ENCODE measurements at regions not wholly inside any gene's neighbourhood (a gene's known extent, or its start where the extent isn't known, plus 50 kb on each side); places are given as distances from the start of the nearest gene placed in this dataset.

GRCh38 chr4:33072298-33073089 is 2352.3 kb downstream of the PCDH7 start:
- TF ChIP-seq EZH2 (IDR thresholded peaks at IDR 0.05; ENCODE audit: insufficient read depth, poor library complexity, severe bottlenecking) (no peak), EZH2phosphoT487 (IDR thresholded peaks at IDR 0.05; ENCODE audit: insufficient read depth, low read depth) (no peak)
- 58 to 67% methylated on average over 5 of the region's 5 CpGs for WGBS, 2 experiments (ENCODE audit: low coverage in 1 of 2, low lambda C conversion rate in 2 of 2, missing lambda C conversion rate in 2 of 2)
- peak overlapping the region; percentile 53 for H3K4me2 ChIP-seq (ENCODE audit: unreplicated experiment)

GRCh38 chr4:33073811-33074210 is 2353.6 kb downstream of the PCDH7 start:
- no peaks in the 10 kb centered on the region for H3K9me3 ChIP-seq (ENCODE audit: low read depth)
- no peak overlapping the region for H2AFZ ChIP-seq
- in situ Hi-C loops (cut with MboI), result no loop called here
- peak; percentile 56 for DNase-seq
- H3K36me3 ChIP-seq (ENCODE audit: low read depth), result no peaks in the 10 kb centered on the region
- TF ChIP-seq EZH2 (IDR thresholded peaks at IDR 0.05; ENCODE audit: insufficient read depth, poor library complexity, severe bottlenecking) (no peak), EZH2phosphoT487 (IDR thresholded peaks at IDR 0.05; ENCODE audit: insufficient read depth, low read depth) (no peak)
- peak overlapping the region; percentile 2; the same call in 1 of the 2 replicates for H3K27ac ChIP-seq
- no peaks in the 10 kb centered on the region for H3K9me2 ChIP-seq (ENCODE audit: insufficient read depth)
- H3K79me2 ChIP-seq (ENCODE audit: insufficient read depth), result no peaks in the 10 kb centered on the region
- peaks cover 39% of the 10 kb centered on the region; the same call in 1 of the 2 replicates for H3F3A ChIP-seq (ENCODE audit: insufficient read depth)
- peak overlapping the region; percentile 53 for H3K4me2 ChIP-seq (ENCODE audit: unreplicated experiment)
- WGBS, 2 experiments (ENCODE audit: low coverage in 1 of 2, low lambda C conversion rate in 2 of 2, missing lambda C conversion rate in 2 of 2), result 33 to 35% methylated on average over 1 of the region's 1 CpG
- no peaks in the 10 kb centered on the region for H3K27me3 ChIP-seq (replicated peaks; ENCODE audit: insufficient read depth)
- no peaks in the 10 kb centered on the region for H4K20me1 ChIP-seq (ENCODE audit: insufficient read depth)
- peaks cover 40% of the 10 kb centered on the region for H3K4me1 ChIP-seq (ENCODE audit: insufficient read depth)
- H3K9ac ChIP-seq, result no peak overlapping the region
- peak overlapping the region; percentile 29 for H3K4me3 ChIP-seq

More at GRCh38 chr4:33072298-33073089, 2352.3 kb downstream of the PCDH7 start:
- Histone ChIP-seq H3K4me1 (ENCODE audit: insufficient read depth) (peaks cover 41% of the 10 kb centered on the region), H3K79me2 (ENCODE audit: insufficient read depth) (no peaks in the 10 kb centered on the region), H3K9ac (no peak overlapping the region), H4K20me1 (ENCODE audit: insufficient read depth) (no peaks in the 10 kb centered on the region), H3K4me3 (peak overlapping the region; percentile 25; the same call in 1 of the 2 replicates), H3K9me3 (ENCODE audit: low read depth) (no peaks in the 10 kb centered on the region), H3K36me3 (ENCODE audit: low read depth) (no peaks in the 10 kb centered on the region), H3F3A (ENCODE audit: insufficient read depth) (peaks cover 39% of the 10 kb centered on the region; the same call in 1 of the 2 replicates), H2AFZ (peak overlapping the region; percentile 41), H3K27ac (peak overlapping the region; percentile 48), H3K9me2 (ENCODE audit: insufficient read depth) (no peaks in the 10 kb centered on the region), H3K27me3 (replicated peaks; ENCODE audit: insufficient read depth) (no peaks in the 10 kb centered on the region)
- in situ Hi-C loops (cut with MboI), result no loop called here
- no peak for DNase-seq

- Histone ChIP-seq H3K36me3 (ENCODE audit: low read depth) (no peaks in the 10 kb centered on the region), H3K4me2 (ENCODE audit: unreplicated experiment) (no peak overlapping the region), H3K27ac (no peak overlapping the region), H3K79me2 (ENCODE audit: insufficient read depth) (no peaks in the 10 kb centered on the region), H3K9me2 (ENCODE audit: insufficient read depth) (no peaks in the 10 kb centered on the region), H3K4me3 (no peak overlapping the region), H3K4me1 (ENCODE audit: insufficient read depth) (peaks cover 24% of the 10 kb centered on the region), H4K20me1 (ENCODE audit: insufficient read depth) (no peaks in the 10 kb centered on the region), H3F3A (ENCODE audit: insufficient read depth) (peaks cover 9% of the 10 kb centered on the region; the same call in 1 of the 2 replicates), H3K9me3 (ENCODE audit: low read depth) (no peaks in the 10 kb centered on the region), H2AFZ (no peak overlapping the region), H3K9ac (no peak overlapping the region), H3K27me3 (replicated peaks; ENCODE audit: insufficient read depth) (no peaks in the 10 kb centered on the region)
- 84 to 93% methylated on average over 2 of the region's 2 CpGs for WGBS, 2 experiments (ENCODE audit: low coverage in 1 of 2, low lambda C conversion rate in 2 of 2, missing lambda C conversion rate in 2 of 2)
- TF ChIP-seq EZH2 (IDR thresholded peaks at IDR 0.05; ENCODE audit: insufficient read depth, poor library complexity, severe bottlenecking), result no peak
- TF ChIP-seq EZH2phosphoT487 (IDR thresholded peaks at IDR 0.05; ENCODE audit: insufficient read depth, low read depth), result no peak
- in situ Hi-C loops (cut with MboI), result no loop called here
- DNase-seq, result no peak
These were observed 2358.0 kb downstream of the PCDH7 start for GRCh38 chr4:33078145-33078544.

- no peaks in the 10 kb centered on the region for H3K9me2 ChIP-seq (ENCODE audit: insufficient read depth)
- WGBS, 2 experiments (ENCODE audit: low coverage in 1 of 2, low lambda C conversion rate in 2 of 2, missing lambda C conversion rate in 2 of 2), result 44 to 50% methylated on average over 2 of the region's 2 CpGs
- H3K36me3 ChIP-seq (ENCODE audit: low read depth), result no peaks in the 10 kb centered on the region
- no peaks in the 10 kb centered on the region for H3K27me3 ChIP-seq (replicated peaks; ENCODE audit: insufficient read depth)
- H3K4me3 ChIP-seq, result no peak overlapping the region
- H3K9ac ChIP-seq, result no peak overlapping the region
- no peaks in the 10 kb centered on the region for H4K20me1 ChIP-seq (ENCODE audit: insufficient read depth)
- DNase-seq, result peak; percentile 44
- in situ Hi-C loops (cut with MboI), result no loop called here
- H2AFZ ChIP-seq, result no peak overlapping the region
- no peak overlapping the region for H3K27ac ChIP-seq
- no peaks in the 10 kb centered on the region for H3K9me3 ChIP-seq (ENCODE audit: low read depth)
- no peaks in the 10 kb centered on the region for H3K79me2 ChIP-seq (ENCODE audit: insufficient read depth)
- peaks cover 10% of the 10 kb centered on the region for H3F3A ChIP-seq (ENCODE audit: insufficient read depth)
- TF ChIP-seq EZH2 (IDR thresholded peaks at IDR 0.05; ENCODE audit: insufficient read depth, poor library complexity, severe bottlenecking) (no peak), EZH2phosphoT487 (IDR thresholded peaks at IDR 0.05; ENCODE audit: insufficient read depth, low read depth) (no peak)
- H3K4me2 ChIP-seq (ENCODE audit: unreplicated experiment), result no peak overlapping the region
- peaks cover 10% of the 10 kb centered on the region for H3K4me1 ChIP-seq (ENCODE audit: insufficient read depth)
These were observed 2360.1 kb downstream of the PCDH7 start for GRCh38 chr4:33080275-33080674.
